LNCAP (cell line): ENCODE measurements at regions not wholly inside any gene's neighbourhood (a gene's known extent, or its start where the extent isn't known, plus 50 kb on each side); places are given as distances from the start of the nearest gene placed in this dataset.

Experiments
- TF ChIP-seq, protein P1 (sequence below): fragments of 450-650 bp; IDR thresholded peaks from 2 replicates; pipeline ENCODE4 v1.5.1; 2017; ENCODE audit warnings: mild to moderate bottlenecking

DNA sequence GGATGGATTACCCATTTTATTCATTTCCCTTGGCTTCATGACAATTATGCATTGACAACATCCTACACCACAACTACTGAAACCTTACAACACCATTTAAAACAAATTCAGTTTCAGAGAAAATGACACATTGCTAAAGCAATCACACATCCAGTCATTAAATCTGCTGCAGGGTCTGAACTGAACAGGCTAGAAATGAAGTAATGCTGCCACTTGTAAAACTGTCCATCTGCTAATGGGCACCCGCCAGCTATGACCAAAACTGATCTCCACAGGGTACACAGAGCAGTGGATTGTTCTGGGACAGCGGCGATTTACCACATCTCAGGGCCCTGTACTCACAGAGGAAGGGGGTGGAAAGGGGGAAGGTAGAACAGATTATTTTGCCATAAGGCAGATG, 172.9 kb upstream of the FBXL4 start:
- TF ChIP-seq, protein P1, sequence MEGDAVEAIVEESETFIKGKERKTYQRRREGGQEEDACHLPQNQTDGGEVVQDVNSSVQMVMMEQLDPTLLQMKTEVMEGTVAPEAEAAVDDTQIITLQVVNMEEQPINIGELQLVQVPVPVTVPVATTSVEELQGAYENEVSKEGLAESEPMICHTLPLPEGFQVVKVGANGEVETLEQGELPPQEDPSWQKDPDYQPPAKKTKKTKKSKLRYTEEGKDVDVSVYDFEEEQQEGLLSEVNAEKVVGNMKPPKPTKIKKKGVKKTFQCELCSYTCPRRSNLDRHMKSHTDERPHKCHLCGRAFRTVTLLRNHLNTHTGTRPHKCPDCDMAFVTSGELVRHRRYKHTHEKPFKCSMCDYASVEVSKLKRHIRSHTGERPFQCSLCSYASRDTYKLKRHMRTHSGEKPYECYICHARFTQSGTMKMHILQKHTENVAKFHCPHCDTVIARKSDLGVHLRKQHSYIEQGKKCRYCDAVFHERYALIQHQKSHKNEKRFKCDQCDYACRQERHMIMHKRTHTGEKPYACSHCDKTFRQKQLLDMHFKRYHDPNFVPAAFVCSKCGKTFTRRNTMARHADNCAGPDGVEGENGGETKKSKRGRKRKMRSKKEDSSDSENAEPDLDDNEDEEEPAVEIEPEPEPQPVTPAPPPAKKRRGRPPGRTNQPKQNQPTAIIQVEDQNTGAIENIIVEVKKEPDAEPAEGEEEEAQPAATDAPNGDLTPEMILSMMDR: no peak

GRCh38 chr6:99119109-99120031, 171.6 kb upstream of the FBXL4 start:
- TF ChIP-seq, protein P1: peak; percentile 62

DNA sequence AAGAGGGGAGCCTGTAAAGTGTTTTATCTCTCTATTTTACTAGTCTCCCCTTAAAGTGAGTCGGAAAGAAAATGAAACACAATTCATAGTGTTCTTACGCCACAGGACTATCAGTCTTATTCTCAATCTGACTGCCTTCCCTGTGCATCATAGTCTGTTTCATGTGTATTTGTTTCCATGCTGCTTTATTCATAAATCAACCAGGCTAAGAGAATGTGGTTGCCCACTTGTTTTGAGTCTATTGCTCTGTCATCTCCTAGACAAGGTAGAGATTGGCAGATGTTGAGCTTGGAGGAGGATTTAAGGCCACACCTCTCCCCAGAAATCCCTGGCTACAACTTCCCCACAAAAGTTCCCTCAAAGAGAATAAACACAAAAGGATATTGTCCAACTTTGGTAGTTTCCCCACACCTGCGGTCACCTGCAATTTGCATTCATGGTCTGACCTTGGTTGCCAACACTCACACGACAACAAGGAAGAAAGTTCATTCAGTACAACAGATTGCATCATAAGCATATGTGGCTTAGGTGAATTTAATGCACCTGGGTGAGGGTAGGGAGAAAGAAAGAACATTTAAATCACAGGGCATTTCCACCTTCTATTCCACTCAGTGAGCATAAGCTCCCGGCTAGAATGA, 167.1 kb upstream of the FBXL4 start:
- TF ChIP-seq, protein P1: no peak

- TF ChIP-seq, protein P1: no peak
These were observed 163.8 kb upstream of the FBXL4 start for GRCh38 chr6:99111590-99111989.

DNA sequence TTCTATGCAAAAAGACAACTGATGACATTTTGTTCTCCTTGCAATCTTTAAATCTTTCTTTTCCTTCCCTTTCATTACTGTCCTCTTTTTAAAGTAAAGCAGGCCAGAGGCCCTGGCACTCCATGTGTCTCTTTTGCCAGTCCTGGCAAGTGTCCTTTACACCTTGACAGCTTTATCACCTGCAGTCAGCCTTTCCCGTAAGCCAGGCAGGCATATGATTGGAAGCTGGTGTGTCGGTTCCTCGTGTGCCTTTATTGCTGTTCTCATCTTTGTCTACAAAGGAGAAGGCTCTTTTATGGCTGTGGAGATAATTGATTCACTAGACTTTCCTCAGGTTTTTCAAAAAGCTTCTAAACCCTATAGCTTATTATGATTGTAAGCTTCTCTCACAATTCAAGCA, 162.3 kb upstream of the FBXL4 start:
- TF ChIP-seq, protein P1: no peak

DNA sequence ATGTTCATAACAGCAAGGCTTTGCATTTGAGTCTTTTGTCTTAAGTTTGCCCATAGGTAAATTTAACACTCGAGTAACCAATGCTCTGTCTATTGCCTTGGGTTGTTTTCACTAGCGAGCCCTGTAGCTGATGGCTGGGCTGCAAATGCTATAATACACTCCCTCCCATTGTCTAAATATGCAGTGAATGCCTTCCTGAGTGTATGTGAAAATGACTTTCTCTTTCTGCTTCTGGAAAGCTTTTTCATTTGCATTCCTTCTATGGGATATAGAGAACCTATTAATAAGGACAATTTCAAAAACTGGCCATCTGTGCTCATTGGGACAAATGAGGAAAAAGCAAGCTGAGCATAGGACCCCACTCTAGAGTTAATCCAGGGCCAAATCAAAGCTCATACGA, 156.5 kb upstream of the FBXL4 start:
- TF ChIP-seq, protein P1: no peak

DNA sequence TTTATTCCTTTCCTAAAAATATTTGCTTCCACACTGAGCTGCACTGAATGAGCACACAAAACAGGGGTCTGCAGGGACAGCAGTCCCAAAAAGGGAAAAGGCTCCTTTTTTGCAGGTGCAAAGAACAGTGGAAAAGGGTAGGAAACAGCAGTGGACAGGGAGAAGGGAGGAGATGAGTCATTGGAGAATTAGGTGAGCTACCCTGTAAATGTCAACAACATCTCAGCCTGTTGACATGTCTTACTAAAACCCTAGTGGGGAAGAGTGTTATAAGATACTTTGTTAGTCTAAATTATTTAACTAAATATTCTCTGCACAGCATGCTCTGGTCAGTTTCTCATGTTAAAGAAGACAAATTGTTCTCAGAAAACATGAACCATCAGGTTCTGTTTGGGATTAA, 151.5 kb upstream of the FBXL4 start:
- TF ChIP-seq, protein P1: no peak
